SHP77 (cell line): ENCODE measurements at regions not wholly inside any gene's neighbourhood (a gene's known extent, or its start where the extent isn't known, plus 50 kb on each side); places are given as distances from the start of the nearest gene placed in this dataset.

Experiments used
- DNase-seq, 2 experiments: peaks; one replicate each; lab custom pipeline; 2025; lab: John Stamatoyannopoulos, UW

GRCh38 chr6:149182262-149182661 lies 135.2 kb upstream of the TAB2 start:
- DNase-seq, result no peak

DNA sequence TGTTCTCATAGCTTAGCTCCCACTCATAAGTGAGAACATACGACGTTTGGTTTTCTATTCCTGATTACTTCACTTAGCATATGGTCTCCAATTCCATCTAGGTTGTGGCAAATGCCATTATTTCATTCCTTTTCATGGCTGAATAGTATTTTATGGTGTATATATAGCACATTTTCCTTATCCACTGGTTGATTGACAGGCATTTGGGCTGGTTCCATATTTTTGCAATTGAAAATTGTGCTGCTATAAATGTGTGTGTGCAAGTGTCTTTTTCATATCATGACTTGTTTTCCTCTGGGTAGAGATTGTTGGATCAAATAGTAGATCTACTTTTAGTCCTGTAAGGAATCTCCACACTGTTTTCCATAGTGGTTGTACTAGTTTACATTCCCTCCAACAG lies 133.0 kb upstream of the TAB2 start:
- no peak for DNase-seq

DNA sequence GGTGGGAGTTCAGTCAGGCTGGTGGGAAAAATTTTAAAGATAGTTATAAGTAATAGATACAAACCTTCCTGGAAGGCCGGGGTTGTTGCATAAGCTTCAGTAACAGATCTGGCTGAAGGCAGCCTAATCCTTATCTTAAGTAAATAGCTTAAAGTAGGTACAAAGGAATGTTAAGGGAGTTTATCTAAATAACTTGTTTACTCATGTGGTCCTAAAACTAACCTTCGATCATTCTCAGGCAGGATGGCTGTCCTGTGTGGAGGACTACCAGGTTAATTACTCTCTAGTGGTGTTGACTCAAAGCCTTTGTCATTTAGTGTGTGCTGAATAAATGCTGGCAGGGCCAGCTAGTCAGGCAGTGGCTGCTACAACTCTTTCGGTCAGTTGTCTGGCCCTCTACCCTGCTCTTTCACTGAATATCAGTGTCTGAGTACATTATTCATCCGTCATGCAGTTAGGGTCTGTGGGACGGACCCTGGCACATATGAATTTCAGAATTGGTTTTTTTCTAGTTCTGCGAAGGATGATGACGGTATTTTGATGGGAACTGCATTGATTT lies 131.6 kb upstream of the TAB2 start:
- DNase-seq, result no peak

- DNase-seq, result no peak
These were observed 130.6 kb upstream of the TAB2 start for GRCh38 chr6:149186873-149187272.

- peak in 1 of 2 experiments; percentile 28 for DNase-seq
These were observed 127.2 kb upstream of the TAB2 start for GRCh38 chr6:149190224-149190831.

DNA sequence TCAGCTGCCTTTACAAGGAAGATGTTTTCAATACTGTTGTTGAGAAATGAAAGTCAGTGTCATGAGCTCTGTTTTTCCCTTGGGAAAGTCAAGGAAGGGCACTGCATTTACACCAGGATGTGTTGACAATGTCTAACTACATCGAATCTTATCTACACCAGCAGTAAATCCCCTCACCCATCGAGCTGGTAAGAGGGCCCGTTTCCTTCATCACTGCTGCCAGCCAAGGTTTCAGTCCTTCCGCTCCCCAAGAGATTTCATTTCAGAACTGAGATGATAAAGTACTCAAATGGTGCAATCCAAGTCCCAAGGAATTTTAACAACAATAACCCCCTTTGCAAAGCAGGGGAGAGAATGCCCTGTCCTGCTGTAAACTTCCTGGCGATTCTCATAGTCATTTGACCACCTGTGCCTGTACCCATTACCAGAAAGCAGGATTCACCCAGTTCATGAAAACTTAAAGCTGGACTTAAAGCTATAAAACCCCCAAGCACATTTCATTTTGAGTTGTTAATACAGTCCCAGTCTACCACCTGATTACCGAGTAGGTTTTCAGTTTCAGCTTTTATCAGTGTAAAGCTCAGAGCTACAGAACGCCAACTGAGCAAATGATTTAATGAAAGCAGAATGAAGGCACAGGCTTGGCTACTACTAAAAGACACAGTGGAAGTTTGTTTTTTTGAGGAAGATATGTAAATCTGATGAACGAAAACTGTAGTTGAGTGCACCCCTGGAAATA lies 122.5 kb upstream of the TAB2 start:
- no peak for DNase-seq

DNA sequence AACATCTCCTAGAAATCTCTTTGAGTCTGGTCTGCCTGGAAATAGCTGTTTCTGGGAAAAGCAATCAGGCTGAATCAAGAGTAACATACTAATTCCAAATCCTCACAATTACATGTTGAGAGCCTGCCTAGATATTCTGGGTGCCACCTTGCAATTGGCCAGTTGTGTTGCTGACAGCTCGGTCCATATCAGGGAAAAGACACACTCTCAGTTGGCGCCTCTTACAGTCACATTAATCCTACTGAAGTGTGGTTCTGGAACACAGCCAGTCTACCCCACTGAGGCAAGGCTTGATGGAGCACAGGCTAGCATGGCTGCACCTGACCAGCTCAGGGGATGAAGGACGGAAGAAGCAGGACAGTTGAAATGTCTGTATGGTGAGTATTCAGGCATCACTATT lies 121.4 kb upstream of the TAB2 start:
- no peak for DNase-seq

DNA sequence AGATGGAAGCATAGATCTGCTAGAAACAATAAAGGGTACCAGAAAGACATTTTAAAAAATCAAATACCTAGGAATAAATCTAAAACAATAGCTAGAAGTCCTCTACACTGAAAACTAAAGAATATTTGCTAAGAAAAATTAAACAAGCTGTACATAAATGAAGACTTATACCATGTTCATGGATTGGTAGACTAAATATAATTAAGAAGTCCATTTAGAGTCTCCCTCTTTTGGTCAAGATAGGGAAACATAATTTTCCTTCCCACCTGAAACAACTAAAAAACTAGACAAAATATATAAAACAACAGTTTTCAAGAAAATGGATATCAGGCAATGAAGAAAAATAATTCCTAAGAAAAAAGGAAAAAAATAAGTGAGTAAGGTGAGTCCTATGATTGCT lies 120.0 kb upstream of the TAB2 start:
- no peak for DNase-seq

- DNase-seq, result no peak
These were observed 119.2 kb upstream of the TAB2 start for GRCh38 chr6:149198265-149198664.

GRCh38 chr6:149200282-149200945 lies 117.1 kb upstream of the TAB2 start:
- DNase-seq, result no peak

DNA sequence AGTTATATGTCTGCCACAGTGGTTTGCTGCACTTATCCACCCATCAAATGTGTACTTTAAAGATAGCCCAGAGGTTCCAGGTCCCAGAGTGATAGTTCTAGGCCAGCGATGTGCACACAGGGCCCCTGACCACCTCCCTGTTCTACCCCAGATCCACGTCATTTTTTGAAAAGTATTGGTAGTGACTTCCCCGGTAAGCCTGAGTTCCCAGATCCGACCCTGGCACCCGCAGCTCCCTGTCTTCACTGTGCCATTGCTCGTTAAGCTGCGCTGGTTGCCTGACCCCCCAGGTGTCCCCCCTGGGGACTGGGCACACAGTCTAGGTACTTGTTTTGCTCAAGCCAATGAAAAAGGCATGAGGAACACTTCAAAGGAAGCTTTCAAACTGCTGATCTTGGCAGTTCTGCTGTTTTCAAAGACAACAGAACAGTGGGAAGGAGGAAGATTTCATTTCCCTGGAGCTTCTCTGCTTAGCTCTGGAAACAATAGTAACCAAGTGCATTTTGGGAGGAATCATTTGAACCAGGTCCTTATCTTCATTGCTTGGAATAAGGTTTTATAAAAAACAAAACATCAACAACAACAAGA lies 116.3 kb upstream of the TAB2 start:
- no peak for DNase-seq

DNA sequence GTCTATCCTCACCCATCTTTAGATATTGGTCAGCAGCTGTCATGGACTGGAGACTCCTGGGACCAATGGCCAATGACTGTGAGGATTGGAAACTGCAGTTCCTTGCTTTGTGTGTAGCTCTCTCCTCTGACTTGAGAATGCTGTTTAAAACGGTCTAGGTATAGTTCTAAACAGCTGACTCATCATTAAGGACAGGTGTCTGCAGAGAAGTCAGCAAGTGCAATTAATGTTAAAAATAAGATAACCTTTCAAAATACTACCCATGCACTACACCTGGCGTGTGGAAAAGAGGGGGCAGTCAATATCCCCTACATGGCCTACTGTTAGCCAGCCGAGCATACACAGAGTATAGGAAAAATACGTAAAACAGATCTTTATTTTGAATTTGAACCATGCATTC lies 115.4 kb upstream of the TAB2 start:
- DNase-seq, result no peak

- no peak for DNase-seq
These were observed 114.6 kb upstream of the TAB2 start for GRCh38 chr6:149202952-149203351.

GRCh38 chr6:149203509-149203908 lies 114.0 kb upstream of the TAB2 start:
- no peak for DNase-seq

DNA sequence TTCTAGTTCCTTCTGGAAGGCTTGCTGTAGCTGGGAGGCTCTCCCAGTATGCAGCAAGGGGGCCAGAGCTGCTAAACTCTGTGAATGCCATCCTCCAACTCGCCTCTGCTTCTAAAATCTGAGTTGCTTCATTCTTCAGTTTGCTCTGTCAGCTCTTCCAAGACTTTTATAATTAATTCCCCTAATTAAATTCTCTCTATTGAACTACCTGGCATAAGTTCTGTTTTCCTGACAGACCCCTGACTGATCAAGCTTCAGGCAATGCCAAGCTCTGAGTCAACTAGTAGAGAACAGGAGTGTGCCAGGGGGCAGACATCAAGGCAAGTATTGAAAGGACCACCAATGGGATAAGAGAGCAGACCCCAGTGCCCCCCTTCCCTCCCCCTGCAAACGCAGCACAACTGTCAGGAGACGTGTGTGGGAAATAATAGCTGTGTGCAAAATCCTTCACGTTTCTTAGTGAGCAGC lies 109.3 kb upstream of the TAB2 start:
- no peak for DNase-seq

DNA sequence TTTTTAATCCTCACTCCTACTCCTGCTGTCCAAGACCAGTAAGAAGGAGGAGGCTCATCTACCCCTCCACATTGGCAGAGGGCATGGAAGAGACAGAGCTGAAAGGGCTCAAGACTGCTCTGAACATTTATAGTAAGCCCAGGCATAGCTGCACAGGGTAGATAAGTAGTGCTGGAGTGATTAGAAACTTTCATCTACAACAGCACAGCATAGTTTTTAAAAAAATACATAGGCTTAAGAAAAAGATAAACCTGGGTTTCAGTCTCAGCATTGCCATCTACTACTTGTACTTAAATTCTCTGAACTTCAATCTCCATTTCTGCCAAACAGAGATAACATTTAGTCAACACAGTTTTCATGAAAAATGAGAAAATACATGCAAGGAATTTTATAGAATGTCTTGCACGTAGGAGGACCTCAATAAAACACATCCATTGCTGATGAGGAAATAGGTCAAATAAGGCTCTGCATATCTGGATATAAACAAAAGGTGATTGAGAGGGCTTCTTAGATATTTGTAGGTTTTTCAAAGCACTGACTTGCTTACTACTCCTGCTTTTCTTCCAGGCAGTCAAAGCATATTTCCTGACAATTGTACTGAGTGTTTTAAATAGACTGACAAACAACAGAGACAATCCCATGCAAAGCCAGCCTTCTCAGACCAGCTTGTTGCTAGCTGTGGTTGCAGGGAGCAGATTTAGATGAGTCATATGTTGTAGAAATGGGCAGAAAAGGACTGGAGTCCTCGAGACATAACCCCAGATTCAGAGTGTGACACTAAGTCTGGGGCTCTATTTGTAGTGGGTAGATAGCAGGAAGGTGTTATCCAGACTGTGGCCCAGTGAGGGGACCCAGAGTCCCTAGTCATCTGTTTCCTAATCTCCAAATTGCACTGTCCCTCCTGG lies 107.4 kb upstream of the TAB2 start:
- DNase-seq, result no peak

DNA sequence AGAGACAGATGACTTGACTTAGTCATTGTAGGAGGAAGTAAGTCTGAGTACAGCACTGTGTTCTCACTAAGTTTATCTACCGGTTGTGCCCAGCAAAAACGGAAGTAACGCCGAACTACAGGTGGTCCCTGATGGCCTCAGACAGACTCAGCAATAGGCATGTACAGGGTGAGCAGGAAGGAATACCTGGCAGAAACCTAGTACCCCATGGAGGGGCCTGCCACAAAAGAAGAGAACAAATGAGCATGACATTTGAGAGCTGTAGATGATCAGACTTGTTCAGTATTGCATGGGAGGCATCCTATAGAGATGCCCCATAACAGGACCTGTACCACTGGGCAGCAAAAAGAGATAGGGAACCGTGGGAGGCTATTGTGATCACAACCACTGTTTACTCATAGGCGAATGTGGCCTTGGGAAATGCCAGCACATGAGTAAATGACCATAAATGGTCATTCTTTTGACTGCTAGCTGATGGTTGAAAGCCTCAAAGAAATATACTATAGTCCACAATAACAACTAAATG lies 106.4 kb upstream of the TAB2 start:
- no peak for DNase-seq

DNA sequence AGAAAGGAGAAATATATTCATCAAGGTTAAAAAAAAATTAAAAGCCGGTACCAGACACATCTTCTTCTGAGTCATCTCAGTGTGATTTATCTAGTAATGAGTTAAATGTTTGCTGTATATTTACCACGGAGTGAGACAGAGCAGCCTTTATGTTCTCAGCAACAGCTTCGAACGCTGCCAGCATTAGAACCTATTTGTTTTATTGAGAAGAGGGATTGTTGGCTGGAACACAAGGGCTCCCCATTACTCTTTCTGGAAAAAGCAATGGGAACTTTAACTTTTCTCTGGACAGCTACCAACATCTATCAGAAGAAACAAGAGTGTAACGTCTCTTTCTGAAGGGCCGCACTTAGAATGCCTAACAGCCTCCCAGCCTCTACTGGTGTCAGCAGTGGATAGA lies 105.3 kb upstream of the TAB2 start:
- no peak for DNase-seq

- no peak for DNase-seq
These were observed 104.4 kb upstream of the TAB2 start for GRCh38 chr6:149212892-149213801.

- DNase-seq, result no peak
These were observed 103.7 kb upstream of the TAB2 start for GRCh38 chr6:149213829-149214228.
